ENCODE measurements at regions not wholly inside any gene's neighbourhood (a gene's known extent, or its start where the extent isn't known, plus 50 kb on each side); places are given as distances from the start of the nearest gene placed in this dataset.

DNA sequence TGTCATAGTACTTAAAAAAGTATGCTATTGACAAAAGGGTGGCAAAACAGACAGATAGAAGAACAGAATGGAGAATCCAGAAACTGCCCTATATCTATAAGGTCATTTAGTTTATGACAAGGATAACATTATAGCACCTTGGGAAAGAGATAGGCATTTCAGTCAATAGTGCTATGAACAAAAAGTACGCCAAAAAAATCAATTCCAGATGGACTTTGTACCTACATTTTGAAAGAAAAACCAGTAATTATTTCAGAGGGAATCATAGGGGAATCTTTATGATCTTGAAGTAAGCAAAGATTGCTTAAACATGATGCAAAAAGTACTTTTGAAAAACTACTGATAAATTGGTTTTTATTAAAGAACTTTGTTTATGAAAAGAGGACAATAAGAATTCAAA, 59.9 kb upstream of the SETBP1 start:
- no peak for DNase-seq

DNA sequence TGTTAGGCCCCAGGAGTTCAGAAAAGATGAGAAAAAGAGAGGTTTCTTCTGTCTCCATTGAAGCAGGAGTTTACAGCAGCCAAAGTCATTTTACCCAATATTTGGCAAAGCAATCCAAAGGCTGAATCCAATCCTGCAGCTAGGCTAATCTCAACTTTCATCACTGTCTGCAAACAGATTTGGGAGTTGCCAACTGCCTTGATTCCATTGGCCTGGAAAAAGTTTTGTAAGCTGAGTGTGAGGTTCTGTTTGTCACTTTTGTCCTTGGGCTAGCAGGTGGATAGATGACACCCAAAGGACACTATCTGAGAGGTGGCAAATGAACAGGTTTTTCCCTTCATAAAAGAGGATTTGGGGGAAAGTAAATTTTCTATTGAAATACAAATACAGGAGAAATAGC, 56.6 kb upstream of the SETBP1 start:
- no peak for DNase-seq

DNA sequence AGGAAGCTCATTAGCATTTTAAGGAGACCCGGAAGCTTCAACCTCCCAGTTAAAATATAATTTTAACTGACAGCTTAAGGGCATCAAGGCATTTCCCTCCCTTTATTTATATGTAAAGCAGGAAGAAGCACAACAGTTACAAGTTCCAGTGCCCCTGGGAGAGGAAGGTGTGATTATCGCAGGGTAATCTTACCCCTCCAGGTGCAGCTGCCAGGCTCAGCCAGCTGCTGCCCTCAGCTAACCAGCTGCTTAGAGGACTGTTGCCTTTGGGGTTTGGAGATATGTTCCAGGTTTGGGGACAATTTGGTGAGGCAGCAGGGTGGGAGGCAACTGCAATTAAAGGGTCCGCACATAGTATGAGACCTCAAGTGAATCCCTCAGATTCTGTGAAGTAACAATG, 55.3 kb upstream of the SETBP1 start:
- DNase-seq: no peak

GRCh38 chr18:44626236-44626635, 54.5 kb upstream of the SETBP1 start:
- DNase-seq: no peak

DNA sequence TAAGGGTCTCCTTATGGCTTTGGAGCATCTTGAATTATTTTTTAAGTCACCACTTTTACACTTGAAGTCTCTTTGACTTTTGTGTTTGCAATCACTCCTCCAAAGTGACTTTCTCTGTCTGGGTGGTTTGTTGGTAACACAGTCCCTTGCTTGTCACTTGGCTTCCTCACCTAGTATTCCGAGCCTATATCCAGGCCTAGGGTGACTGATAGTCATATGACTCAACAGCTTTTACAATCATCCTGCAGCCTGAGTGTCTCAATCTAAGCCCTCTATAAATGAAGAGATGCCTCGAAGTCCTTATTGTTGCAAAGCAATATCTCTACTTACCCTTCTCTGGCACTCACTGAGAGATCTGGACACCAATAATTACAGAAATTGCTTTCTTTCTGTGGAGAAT, 53.9 kb upstream of the SETBP1 start:
- no peak for DNase-seq

DNA sequence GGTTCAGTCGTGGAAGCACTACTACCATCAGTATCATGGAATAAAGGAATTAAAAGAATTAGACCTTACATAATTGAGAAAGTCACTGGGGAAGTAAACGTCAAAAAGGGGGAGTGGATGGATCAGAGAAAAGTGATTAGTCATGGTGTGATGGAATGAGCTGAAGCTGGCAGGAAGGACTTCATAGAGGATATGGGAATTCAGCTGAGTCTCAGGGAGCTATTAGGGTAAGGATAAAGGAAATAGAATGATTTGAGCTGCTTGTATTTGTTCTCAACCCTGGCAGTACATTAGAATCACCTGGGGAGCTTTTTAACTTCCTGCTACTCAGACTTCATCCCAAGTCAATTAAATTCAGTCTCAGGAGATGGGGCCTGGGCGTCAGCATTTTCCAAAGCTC, 53.4 kb upstream of the SETBP1 start:
- DNase-seq: no peak

- no peak for DNase-seq
These were observed 51.3 kb upstream of the SETBP1 start for GRCh38 chr18:44629406-44629805.

GRCh38 chr18:44630118-44630517, 50.6 kb upstream of the SETBP1 start:
- DNase-seq: no peak
